GM19099 (cell line): ENCODE measurements at regions not wholly inside any gene's neighbourhood (a gene's known extent, or its start where the extent isn't known, plus 50 kb on each side); places are given as distances from the start of the nearest gene placed in this dataset.

ENCODE experiments used
- POLR2A ChIP-seq: IDR thresholded peaks from 3 replicates; pipeline ENCODE4 v1.6.1; 2011; ENCODE audit warnings: low read depth; ENCODE audit not compliant: insufficient read length; ENCODE audit errors: extremely low read depth

GRCh38 chrX:124257924-124258702, 74.3 kb upstream of the TEX13D start:
- no peak for TF ChIP-seq POLR2A

- no peak for TF ChIP-seq POLR2A
Measured at GRCh38 chrX:124260845-124261244, 71.6 kb upstream of the TEX13D start.

GRCh38 chrX:124263743-124264142, 68.7 kb upstream of the TEX13D start:
- TF ChIP-seq POLR2A = no peak

- TF ChIP-seq POLR2A = no peak
Measured at GRCh38 chrX:124268099-124268498, 64.4 kb upstream of the TEX13D start.

GRCh38 chrX:124269881-124270280, 62.6 kb upstream of the TEX13D start:
- TF ChIP-seq POLR2A = no peak

GRCh38 chrX:124272370-124272982, 60.0 kb upstream of the TEX13D start:
- TF ChIP-seq POLR2A = no peak

- TF ChIP-seq POLR2A = no peak
Measured at GRCh38 chrX:124274438-124275181, 57.9 kb upstream of the TEX13D start.

GRCh38 chrX:124275182-124275894, 57.1 kb upstream of the TEX13D start:
- no peak for TF ChIP-seq POLR2A

- no peak for TF ChIP-seq POLR2A
Measured at GRCh38 chrX:124280294-124280902, 52.1 kb upstream of the TEX13D start.

GRCh38 chrX:124282580-124282979, 49.9 kb upstream of the TEX13D start:
- no peak for TF ChIP-seq POLR2A
